HG02610 (cell line): ENCODE measurements at regions not wholly inside any gene's neighbourhood (a gene's known extent, or its start where the extent isn't known, plus 50 kb on each side); places are given as distances from the start of the nearest gene placed in this dataset.

Experiments used
- ATAC-seq: cut with Tn5 transposase; IDR thresholded peaks from one replicate; pipeline ENCODE4 v1.9.1; 2021; ENCODE audit warnings: mild to moderate bottlenecking, moderate library complexity; ENCODE audit not compliant: unreplicated experiment

GRCh38 chr2:217061916-217062505 is 202.1 kb upstream of the TNP1 start:
- ATAC-seq = no peak

- no peak for ATAC-seq
These were observed 201.2 kb upstream of the TNP1 start for GRCh38 chr2:217060951-217061547.

- ATAC-seq = no peak
These were observed 200.7 kb upstream of the TNP1 start for GRCh38 chr2:217060516-217060915.

DNA sequence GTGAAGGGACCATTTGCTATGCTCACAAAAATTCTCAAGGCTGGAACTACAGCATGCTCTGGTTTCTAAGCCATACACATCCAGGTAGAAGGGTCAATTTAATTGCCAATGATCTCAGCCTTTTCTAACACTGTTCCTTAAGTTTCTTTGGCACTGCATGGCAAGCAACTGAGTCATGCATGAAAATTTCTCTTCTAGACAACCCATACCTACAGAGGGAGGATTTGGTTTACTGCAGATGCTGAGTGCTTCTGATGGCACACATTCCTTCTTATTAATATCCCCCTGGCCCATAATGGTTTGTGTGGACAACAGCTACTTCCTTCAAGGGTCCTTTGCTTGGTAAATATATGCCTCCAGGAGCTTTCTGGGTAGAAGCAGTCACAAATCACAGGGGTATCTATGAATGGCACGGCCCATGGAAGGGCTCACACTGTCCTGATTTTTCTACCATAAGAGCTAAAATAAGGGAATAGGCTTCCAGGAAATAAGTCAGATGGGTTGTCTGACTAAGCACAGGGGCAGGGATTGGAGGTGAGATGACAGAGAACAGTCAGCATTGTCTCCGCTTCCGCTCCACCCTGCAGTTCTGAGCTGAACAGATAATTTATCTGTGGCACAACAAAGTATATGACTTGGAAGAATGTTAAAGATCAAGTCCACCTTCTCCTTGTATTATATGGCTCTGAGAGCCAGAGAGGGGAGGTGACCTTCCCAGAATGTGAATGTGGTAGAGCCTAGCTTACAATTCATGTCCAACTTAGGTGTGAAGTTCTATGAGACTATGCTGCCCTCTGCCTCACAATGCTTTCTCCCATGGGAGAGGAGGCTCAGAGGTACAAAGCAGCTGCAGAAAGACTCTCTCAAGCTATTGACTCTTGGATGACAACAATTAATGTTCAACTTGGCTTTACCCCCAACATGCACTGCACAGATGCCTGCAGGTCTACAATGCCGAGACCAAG is 199.2 kb upstream of the TNP1 start:
- ATAC-seq = no peak

DNA sequence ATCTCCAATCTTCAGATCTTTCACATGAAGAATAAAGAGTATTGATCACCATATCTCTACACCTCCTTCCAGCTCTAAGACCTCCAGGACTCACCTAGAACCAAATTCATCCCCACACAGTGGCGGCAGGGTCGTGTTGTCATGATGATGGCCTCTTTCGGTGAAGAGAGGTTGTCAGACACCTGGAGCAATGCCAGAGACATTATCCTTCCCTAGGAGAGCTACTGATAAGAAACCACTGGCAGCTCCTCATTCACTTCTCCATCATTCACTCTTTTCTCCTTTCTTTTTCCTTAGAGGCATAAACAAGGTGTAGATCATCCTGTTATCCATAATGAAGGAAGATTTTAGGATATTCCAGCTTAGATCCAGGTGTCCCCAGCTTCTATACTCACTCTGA is 197.9 kb upstream of the TNP1 start:
- ATAC-seq = no peak

GRCh38 chr2:217055624-217056023 is 195.8 kb upstream of the TNP1 start:
- no peak for ATAC-seq

DNA sequence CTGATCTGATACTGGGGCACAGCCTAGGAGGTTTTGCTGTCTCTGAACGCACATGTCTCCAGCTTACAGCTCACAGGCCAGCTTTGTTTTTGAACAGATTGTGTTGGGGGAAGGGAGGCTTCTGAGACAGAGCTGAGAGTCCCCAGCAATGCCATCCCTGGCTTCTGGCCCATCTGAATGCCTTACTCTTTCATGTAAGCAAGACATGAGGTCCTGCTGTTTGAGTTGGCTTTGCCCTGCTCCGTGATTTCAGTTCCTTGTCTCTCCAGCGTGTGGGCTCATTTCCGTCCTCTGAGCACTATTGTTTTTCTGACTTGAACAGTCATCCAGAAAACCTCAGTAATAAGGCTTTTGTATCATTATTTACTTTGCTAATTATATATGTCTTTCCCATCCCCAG is 194.9 kb upstream of the TNP1 start:
- ATAC-seq = no peak

DNA sequence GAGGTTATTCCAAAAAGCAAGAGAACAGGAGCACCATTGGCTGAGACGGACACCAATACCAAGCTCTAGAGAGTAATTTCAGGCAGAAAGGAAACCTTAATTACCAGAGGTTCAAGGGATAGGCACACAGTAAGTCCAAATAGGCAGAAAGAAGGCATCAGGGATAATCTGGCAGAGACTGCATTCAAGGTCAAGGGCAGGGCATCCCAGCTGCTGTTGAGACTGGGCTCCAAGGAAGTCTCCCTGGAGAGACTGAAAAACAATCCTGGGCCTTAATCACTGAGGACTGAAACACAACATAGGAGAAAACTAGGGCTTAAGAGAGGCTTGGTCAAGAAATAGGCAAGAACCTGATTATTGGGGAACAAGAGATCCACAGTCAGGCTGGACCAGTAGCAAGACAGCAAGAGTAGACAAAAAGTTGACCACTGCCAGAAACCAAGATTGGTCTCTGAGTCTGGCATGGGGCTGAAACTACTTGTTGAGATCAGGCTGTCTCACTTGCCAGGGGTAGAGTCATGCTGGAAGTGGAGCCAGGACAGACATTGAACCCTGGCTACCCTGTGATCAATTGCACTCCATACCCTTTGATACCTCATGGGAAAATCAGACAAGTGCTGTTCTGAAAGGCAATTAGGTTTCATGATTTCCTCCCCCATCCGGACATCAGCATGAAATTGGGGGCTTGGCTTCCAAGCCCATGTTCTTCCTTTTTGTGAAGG is 193.2 kb upstream of the TNP1 start:
- ATAC-seq = no peak

DNA sequence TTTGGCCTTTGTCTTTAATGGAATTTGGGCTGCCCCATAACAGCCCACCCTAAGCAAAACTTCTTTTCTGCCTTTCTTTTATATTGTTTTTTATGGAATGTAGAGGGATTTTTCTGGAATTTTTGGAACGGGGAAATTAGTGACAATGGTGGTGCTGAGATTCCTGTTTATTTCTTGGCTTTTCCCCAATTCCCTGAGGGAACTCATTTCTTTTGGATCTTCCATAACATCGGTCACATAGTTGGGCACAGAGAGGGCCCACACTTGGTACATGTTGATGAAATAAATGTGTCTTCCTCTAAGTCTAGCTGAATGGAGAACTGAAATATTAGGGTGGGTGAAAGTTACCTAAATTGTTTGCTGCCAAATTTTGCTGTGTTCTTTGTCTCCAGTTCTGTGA is 191.6 kb upstream of the TNP1 start:
- ATAC-seq = no peak

- ATAC-seq = no peak
These were observed 190.1 kb upstream of the TNP1 start for GRCh38 chr2:217049956-217050355.

- no peak for ATAC-seq
These were observed 189.6 kb upstream of the TNP1 start for GRCh38 chr2:217049422-217049821.

DNA sequence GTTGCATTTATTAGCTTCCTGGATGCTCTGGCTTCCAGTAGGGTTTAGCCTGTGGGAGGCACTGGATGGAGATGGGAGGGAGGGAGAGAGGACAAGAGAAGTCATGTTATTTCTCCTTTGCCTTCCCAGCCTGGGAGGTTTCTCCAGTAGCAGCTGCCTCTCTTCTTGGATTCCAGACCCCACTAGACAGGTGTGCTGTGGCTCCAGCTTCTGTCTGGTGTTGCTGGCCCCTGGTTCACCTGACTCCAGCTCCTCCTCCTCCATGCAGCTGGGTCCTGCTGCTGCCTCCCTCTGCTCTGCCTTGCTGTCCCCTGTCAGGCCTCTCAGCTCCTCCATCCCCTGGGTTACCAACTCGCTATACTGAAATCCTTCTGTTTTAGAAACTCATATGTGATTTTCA is 188.9 kb upstream of the TNP1 start:
- no peak for ATAC-seq

- ATAC-seq = no peak
These were observed 187.8 kb upstream of the TNP1 start for GRCh38 chr2:217047631-217048030.

DNA sequence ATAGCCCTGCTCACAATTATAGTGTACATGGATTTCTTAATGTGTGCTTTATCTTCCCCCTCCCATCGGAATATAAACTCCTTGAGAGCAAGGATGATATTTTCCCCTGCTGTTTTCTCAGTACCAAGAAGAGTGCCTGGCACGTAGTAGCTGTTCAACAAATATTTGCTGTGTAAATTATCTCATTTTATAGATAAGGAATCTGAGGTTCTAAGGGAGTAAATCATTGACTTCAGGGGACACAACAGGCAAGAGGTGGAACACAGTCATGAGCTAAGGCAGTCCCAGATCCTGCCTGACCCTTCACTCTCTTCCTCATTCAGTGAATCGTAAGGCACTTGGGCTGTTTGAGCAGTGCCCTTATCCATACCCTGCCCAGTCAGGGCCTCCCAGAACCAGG is 187.3 kb upstream of the TNP1 start:
- no peak for ATAC-seq

DNA sequence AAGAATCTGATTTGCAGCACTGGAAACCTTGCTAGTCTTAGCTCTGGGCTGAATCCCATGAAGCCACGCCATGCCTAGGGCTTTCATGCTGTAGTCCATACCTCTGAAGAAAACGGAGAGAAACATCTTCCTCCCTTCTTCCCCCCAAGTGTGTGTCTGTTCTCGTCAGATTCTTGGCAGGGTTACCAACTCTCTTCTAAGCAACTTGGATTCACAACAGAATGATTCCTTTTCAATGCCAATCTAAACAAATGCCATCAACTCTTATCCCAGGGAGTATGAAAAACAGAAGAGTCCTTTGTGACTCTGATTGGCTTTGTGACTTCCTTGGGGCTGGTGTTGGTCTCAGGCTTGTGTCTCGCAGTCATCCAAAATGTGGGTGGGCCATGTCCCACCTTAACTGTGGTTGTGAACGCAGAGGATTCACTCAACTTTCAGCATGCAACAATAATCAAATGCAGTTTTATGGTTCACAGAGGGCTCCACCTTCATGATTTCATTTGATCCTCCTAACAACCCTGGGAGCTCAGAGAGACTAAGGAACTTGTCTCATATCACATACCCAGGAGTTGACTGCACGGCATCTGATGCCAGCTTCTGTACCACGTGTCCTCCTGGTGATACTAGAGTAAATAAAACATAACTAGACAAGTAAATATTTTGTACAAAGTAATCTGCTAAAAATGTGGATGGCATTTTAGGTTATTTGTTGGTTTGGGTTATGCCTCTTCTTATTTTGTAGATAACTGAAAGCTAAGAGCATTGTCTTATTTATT is 186.0 kb upstream of the TNP1 start:
- ATAC-seq = no peak

GRCh38 chr2:217040099-217040498 is 180.2 kb upstream of the TNP1 start:
- ATAC-seq = no peak

GRCh38 chr2:217038001-217038400 is 178.1 kb upstream of the TNP1 start:
- no peak for ATAC-seq

DNA sequence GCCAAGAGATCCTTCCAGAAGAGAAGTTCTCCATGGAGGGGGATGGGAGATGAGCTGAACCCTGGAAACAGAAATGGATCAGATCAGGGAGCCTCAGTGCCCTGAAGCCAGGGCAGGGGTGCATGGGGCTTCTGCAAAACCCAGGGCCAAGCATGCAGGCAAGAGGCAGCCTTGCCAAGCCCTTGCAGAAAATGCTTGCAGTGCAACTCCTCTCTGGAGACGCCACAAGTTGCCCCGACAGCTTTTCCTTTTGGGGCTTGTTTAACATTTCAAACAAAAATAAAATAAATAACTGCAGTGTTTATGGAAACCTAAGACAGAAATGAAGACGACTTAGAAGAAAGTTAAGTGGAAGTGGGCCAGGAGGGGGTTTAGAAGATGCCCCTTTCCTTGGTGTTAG is 177.5 kb upstream of the TNP1 start:
- ATAC-seq = no peak

DNA sequence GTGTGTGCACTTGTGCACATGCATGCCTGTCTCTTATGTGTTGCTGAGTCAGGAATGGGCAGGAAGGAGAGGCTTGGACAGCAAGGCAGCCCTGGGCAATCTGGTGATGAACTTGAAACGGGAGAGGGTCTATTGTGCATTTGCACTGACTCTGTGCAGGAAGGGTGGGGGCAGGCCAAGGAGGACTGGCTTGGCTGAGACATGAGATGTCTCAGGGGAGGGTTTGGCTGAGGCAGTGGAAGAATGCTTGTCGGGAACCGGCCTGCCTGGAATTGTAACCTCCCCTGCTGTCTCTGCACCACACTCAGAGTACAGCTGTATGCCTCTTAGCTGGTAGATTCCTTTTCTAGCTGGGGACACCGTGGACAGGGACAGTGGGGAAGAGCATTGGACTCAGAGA is 176.1 kb upstream of the TNP1 start:
- ATAC-seq = no peak

- no peak for ATAC-seq
These were observed 173.3 kb upstream of the TNP1 start for GRCh38 chr2:217033186-217033585.

DNA sequence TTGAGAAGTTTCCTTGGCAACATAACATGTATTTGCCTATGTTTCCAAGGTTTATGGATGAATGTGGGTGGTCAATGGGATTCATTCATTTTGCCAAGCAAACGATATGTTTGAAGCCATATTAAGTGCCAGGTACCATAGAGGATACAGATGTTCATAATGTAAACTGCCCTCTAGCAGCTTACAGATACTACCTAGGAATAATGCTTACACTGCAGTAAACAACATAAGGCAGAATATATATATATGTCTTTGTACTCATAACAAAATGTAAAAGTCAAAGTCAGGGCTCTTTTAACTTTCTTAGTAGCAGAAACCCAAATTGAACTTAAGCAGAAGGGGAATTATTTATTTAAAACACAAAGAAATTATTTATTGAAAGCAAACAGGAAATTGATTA is 171.6 kb upstream of the TNP1 start:
- no peak for ATAC-seq
